MG63 (cell line): ENCODE measurements at regions not wholly inside any gene's neighbourhood (a gene's known extent, or its start where the extent isn't known, plus 50 kb on each side); places are given as distances from the start of the nearest gene placed in this dataset.

Source experiments
- DNase-seq: peaks from one replicate; pipeline ENCODE4 v3.0.0-alpha.2; 2020
- H3K27me3 ChIP-seq: fragments of 250-450 bp; sonication (Bioruptor Pico); 2 replicates; pipeline ENCODE4 v1.5.1; 2020; ENCODE audit warnings: mild to moderate bottlenecking, moderate library complexity
- H3K36me3 ChIP-seq: fragments of 250-450 bp; sonication (Bioruptor Pico); 2 replicates; pipeline ENCODE4 v1.5.1; 2020; ENCODE audit warnings: mild to moderate bottlenecking, moderate library complexity
- H3K4me3 ChIP-seq: fragments of 250-450 bp; sonication (Bioruptor Pico); 2 replicates; pipeline ENCODE4 v1.5.1; 2020; ENCODE audit warnings: mild to moderate bottlenecking, moderate library complexity
- H3K9me3 ChIP-seq: fragments of 250-450 bp; sonication (Bioruptor Pico); 2 replicates; pipeline ENCODE4 v1.5.1; 2020; ENCODE audit warnings: mild to moderate bottlenecking, moderate library complexity

GRCh38 chr17:15886221-15886620 lies 58.7 kb upstream of the ADORA2B start:
- DNase-seq = no peak
- no peaks in the 10 kb centered on the region for H3K36me3 ChIP-seq
- no peak overlapping the region for H3K4me3 ChIP-seq
- H3K27me3 ChIP-seq = no peaks in the 10 kb centered on the region
- H3K9me3 ChIP-seq = no peaks in the 10 kb centered on the region

GRCh38 chr17:15886804-15887203 lies 58.1 kb upstream of the ADORA2B start:
- H3K9me3 ChIP-seq = no peaks in the 10 kb centered on the region
- no peak overlapping the region for H3K4me3 ChIP-seq
- peak; percentile 2 for DNase-seq
- H3K27me3 ChIP-seq = no peaks in the 10 kb centered on the region
- no peaks in the 10 kb centered on the region for H3K36me3 ChIP-seq

- no peaks in the 10 kb centered on the region for H3K36me3 ChIP-seq
- H3K27me3 ChIP-seq = no peaks in the 10 kb centered on the region
- no peak for DNase-seq
- no peaks in the 10 kb centered on the region for H3K9me3 ChIP-seq
- H3K4me3 ChIP-seq = no peak overlapping the region
These were observed 56.5 kb upstream of the ADORA2B start for GRCh38 chr17:15888436-15888835.

- H3K9me3 ChIP-seq = no peaks in the 10 kb centered on the region
- no peaks in the 10 kb centered on the region for H3K27me3 ChIP-seq
- DNase-seq = no peak
These were observed 54.5 kb upstream of the ADORA2B start for GRCh38 chr17:15890279-15890892.

DNA sequence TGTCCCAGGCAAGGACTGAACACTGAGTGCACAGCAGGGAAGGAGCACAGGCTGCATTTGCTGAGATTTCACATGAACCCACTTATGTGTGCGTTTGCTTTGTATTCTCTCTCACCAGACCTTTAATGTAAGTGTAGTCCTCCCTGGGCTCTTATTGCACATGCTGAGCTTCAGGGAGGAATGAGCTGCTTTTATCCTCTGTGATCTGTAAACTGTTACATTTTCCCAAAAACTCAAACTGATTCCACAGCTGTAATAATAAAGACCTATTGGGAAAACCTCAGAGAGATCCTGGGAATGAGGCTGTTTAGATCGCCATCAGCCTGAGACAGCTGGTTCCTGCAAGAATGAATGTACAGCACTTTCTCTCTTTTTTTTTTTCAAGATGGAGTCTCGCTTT lies 53.6 kb upstream of the ADORA2B start:
- DNase-seq = no peak
- Histone ChIP-seq H3K27me3 (no peaks in the 10 kb centered on the region), H3K36me3 (no peaks in the 10 kb centered on the region), H3K9me3 (no peaks in the 10 kb centered on the region), H3K4me3 (no peak overlapping the region)

More at GRCh38 chr17:15890279-15890892, 54.5 kb upstream of the ADORA2B start:
- Histone ChIP-seq H3K4me3 (no peak overlapping the region), H3K36me3 (no peaks in the 10 kb centered on the region)

GRCh38 chr17:15892244-15892643 lies 52.7 kb upstream of the ADORA2B start:
- H3K9me3 ChIP-seq = no peaks in the 10 kb centered on the region
- DNase-seq = no peak
- H3K36me3 ChIP-seq = no peaks in the 10 kb centered on the region
- H3K27me3 ChIP-seq = no peaks in the 10 kb centered on the region
- no peak overlapping the region for H3K4me3 ChIP-seq

DNA sequence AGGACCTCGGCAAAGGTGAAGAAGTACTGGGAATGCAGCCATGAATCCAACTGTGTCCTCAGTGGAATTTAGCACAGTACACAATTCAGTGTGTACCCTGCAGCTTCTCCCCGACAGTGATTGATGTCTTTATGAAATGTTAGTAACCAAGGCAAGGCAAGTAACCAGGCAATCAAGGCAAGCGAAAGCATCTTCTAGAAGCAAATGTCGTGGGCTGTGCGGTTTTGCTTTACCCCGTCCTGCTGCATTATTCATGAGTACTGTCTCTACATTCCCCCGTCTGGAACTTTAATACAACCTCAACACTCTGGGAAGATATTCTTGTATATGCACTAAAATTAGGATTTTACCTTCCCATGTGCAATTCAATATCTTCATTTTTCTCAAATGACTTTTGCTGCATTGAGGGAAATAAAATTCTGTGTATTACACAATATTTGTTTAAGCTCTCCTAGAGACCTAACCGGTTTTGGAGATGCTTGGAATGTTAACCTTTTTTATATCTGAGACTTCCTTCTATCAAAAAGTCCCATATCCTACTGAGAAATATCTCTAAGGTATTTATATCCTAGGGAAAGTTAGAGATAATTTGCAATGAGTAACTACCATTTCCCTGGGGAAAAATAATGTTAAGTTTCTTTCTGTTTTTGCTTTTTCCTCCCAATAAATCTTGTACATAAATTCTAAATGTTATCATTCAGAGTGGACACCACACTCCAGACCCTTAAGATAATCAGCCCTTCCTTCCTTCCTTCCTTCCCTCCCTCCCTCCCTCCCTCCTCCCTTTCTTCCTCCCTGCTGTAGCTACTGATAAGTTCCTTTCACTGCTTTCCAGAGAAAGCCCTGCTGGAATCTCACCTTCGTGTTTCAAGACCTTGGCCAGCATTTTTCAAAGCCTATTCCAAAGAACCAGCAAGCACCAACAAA lies 51.9 kb upstream of the ADORA2B start:
- Histone ChIP-seq H3K36me3 (no peaks in the 10 kb centered on the region), H3K4me3 (no peak overlapping the region), H3K27me3 (no peaks in the 10 kb centered on the region), H3K9me3 (no peaks in the 10 kb centered on the region)
- DNase-seq = no peak

DNA sequence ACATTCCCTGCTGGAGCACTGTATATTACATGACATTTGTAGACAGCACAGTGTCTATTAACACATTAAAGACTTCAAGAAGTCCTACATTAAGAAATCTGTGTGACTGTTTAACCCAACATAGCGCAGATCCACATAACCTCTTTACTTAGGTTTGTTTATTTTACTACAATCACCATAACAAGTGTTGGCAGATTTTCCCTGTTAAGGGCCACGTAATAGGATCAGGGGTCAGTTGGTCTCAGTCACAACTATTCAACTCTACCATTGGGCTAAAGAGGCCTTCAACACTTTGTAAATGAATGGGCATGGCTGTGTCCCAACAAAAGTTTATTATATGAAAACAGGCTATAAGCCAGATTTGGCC lies 51.3 kb upstream of the ADORA2B start:
- H3K27me3 ChIP-seq = no peaks in the 10 kb centered on the region

DNA sequence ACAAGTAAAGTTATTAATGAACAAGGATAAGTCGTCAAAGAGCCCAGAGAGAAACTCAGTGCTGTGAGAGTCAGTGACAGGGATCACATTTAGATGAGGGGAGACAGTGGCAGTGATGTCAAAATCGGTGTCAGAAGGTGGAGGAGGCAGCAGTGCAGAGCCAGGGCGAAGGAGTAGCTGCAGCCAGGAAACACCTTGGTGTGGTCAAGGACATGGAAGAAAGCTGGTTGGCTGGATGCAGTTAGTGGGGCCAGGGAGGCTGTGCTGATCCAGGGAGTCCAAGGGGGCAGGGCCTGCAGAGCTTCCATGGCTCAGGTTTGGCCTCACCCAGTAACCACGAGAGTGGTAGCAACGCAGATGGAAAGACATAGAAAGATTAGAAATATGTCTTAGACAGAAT lies 50.7 kb upstream of the ADORA2B start:
- DNase-seq = no peak
- Histone ChIP-seq H3K9me3 (no peaks in the 10 kb centered on the region), H3K36me3 (no peaks in the 10 kb centered on the region), H3K27me3 (no peaks in the 10 kb centered on the region), H3K4me3 (no peak overlapping the region)

More for the DNA sequence above, 51.3 kb upstream of the ADORA2B start:
- Histone ChIP-seq H3K4me3 (no peak overlapping the region), H3K9me3 (no peaks in the 10 kb centered on the region), H3K36me3 (no peaks in the 10 kb centered on the region)
- DNase-seq = no peak

- DNase-seq = no peak
- Histone ChIP-seq H3K27me3 (no peaks in the 10 kb centered on the region), H3K4me3 (no peak overlapping the region), H3K9me3 (no peaks in the 10 kb centered on the region), H3K36me3 (no peaks in the 10 kb centered on the region)
These were observed 49.8 kb upstream of the ADORA2B start for GRCh38 chr17:15894913-15895658.
